ENCODE measurements at regions not wholly inside any gene's neighbourhood (a gene's known extent, or its start where the extent isn't known, plus 50 kb on each side); places are given as distances from the start of the nearest gene placed in this dataset.

- no peak for TF ChIP-seq CTCF (conservative IDR thresholded peaks at IDR 0.05; ENCODE audit: low read length)
- H3K4me3 ChIP-seq (ENCODE audit: low read length) = no peak overlapping the region
- DNase-seq (ENCODE audit: low read depth) = peak; percentile 33
Measured at GRCh38 chr1:193325771-193326170, 139.4 kb upstream of the B3GALT2 start.

- H3K4me3 ChIP-seq (ENCODE audit: low read length) = no peak overlapping the region
- no peak for TF ChIP-seq CTCF (conservative IDR thresholded peaks at IDR 0.05; ENCODE audit: low read length)
- no peak for DNase-seq (ENCODE audit: low read depth)
Measured at GRCh38 chr1:193325042-193325441, 138.6 kb upstream of the B3GALT2 start.

- no peak for TF ChIP-seq CTCF (conservative IDR thresholded peaks at IDR 0.05; ENCODE audit: low read length)
- DNase-seq (ENCODE audit: low read depth) = peak; percentile 85
- no peak overlapping the region for H3K4me3 ChIP-seq (ENCODE audit: low read length)
Measured at GRCh38 chr1:193322211-193322610, 135.8 kb upstream of the B3GALT2 start.

- TF ChIP-seq CTCF (conservative IDR thresholded peaks at IDR 0.05; ENCODE audit: low read length) = no peak
- peak; percentile 72 for DNase-seq (ENCODE audit: low read depth)
- no peak overlapping the region for H3K4me3 ChIP-seq (ENCODE audit: low read length)
Measured at GRCh38 chr1:193321242-193321840, 134.9 kb upstream of the B3GALT2 start.

GRCh38 chr1:193320270-193320669 lies 133.9 kb upstream of the B3GALT2 start:
- peak; percentile 19 for DNase-seq (ENCODE audit: low read depth)
- no peak for TF ChIP-seq CTCF (conservative IDR thresholded peaks at IDR 0.05; ENCODE audit: low read length)
- H3K4me3 ChIP-seq (ENCODE audit: low read length) = no peak overlapping the region

GRCh38 chr1:193318347-193318746 lies 131.9 kb upstream of the B3GALT2 start:
- no peak for TF ChIP-seq CTCF (conservative IDR thresholded peaks at IDR 0.05; ENCODE audit: low read length)
- peak; percentile 58 for DNase-seq (ENCODE audit: low read depth)
- no peak overlapping the region for H3K4me3 ChIP-seq (ENCODE audit: low read length)

- TF ChIP-seq CTCF (conservative IDR thresholded peaks at IDR 0.05; ENCODE audit: low read length) = no peak
- no peak for DNase-seq (ENCODE audit: low read depth)
- no peak overlapping the region for H3K4me3 ChIP-seq (ENCODE audit: low read length)
Measured at GRCh38 chr1:193313354-193314140, 127.1 kb upstream of the B3GALT2 start.
